ENCODE measurements at regions not wholly inside any gene's neighbourhood (a gene's known extent, or its start where the extent isn't known, plus 50 kb on each side); places are given as distances from the start of the nearest gene placed in this dataset.

DNA sequence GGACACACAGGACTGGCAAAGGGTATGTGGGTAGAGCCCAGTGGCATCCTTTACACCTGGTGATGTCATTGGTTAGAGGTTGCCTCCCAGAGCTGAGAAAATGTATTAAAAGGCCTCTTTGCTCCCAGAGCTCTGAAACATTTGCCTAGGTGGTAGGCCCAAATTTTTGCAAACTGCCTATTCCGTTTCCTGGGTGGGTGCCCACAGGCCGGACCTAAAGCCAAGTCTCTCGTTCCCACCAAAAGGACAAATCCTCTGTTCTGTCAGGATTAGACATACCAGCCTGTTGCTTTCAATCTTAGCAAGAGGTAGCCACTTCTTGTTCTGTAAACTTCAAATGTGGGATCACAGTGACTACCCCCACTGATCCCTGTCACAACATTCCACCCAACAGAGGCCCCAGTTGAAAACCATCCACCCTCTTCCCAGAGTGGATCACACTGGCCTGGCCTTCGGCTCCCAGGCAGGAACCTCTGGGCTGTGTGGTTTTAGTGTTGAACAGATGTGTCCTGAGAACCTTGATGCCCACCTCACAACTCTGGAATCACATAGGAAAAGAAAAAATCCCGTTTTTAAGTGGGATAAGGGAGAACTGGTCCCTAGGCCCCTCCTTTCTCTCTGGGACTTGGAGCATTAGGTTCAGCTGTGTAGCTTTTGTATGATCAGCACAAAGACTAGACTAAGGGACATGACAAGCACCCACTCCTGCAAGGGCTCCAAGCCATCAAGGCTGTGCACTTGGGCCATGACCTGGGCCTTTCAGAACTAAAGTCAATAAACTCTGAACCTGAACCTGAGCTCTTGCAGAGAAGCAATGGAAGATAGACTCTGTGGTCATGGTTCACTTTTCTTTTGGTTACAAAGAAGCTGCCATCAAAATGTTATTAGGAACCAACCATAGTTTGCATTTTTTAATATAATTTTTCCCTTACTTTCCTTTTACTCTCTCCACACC is 211.3 kb downstream of the CYP26B1 start:
- no peak for DNase-seq (ENCODE audit: low read depth)

DNA sequence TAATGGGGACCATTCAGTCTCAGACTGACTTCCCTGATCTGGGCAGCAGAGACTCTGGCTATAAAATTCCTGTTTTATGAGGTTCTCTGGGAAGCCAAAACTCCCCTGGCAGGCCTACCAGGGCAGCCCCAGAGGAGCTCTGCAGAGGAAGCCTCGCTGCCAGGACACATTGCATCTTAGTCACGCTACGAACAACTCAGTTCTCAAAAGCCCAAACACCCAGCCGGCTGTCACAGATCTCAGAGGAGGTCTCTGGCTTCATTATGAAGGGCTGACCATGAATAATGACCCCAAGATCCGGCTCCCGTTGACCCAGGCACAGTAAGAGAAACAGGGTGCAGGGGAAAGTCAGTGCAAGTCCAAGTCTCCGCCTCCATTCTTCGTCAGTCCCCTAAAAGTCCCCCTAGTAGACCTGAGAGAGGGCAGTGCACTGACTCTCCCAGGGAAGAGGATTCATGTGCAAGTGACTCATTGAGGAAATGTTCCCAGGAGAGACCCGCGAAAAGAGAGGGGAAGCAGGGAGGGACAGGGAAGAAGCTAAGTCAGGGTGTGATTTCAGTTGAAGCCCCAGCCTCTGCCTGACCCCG is 212.3 kb downstream of the CYP26B1 start:
- DNase-seq (ENCODE audit: low read depth) = no peak

GRCh38 chr2:71934595-71935261 is 212.9 kb downstream of the CYP26B1 start:
- no peak for DNase-seq (ENCODE audit: low read depth)

DNA sequence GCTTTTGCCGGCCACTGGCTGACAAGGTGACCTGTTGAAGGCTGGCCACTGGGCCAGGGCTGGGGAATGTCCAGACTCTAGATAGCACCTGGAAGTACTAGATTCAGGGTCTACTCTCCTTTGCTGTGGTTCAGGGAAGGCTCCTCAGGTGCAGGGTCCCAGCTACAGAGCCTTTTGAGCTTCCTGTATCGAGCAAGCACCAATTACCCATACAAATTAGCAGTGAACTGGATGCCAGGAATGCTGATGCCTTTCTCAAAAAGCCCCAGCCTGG is 213.4 kb downstream of the CYP26B1 start:
- DNase-seq (ENCODE audit: low read depth) = no peak

GRCh38 chr2:71933467-71934319 is 214.0 kb downstream of the CYP26B1 start:
- no peak for DNase-seq (ENCODE audit: low read depth)

- no peak for DNase-seq (ENCODE audit: low read depth)
Measured at GRCh38 chr2:71932780-71933466, 214.7 kb downstream of the CYP26B1 start.

- DNase-seq (ENCODE audit: low read depth) = no peak
Measured at GRCh38 chr2:71932037-71932779, 215.5 kb downstream of the CYP26B1 start.

- no peak for DNase-seq (ENCODE audit: low read depth)
Measured at GRCh38 chr2:71930049-71930681, 217.5 kb downstream of the CYP26B1 start.

- no peak for DNase-seq (ENCODE audit: low read depth)
Measured at GRCh38 chr2:71929482-71929772, 218.2 kb downstream of the CYP26B1 start.

DNA sequence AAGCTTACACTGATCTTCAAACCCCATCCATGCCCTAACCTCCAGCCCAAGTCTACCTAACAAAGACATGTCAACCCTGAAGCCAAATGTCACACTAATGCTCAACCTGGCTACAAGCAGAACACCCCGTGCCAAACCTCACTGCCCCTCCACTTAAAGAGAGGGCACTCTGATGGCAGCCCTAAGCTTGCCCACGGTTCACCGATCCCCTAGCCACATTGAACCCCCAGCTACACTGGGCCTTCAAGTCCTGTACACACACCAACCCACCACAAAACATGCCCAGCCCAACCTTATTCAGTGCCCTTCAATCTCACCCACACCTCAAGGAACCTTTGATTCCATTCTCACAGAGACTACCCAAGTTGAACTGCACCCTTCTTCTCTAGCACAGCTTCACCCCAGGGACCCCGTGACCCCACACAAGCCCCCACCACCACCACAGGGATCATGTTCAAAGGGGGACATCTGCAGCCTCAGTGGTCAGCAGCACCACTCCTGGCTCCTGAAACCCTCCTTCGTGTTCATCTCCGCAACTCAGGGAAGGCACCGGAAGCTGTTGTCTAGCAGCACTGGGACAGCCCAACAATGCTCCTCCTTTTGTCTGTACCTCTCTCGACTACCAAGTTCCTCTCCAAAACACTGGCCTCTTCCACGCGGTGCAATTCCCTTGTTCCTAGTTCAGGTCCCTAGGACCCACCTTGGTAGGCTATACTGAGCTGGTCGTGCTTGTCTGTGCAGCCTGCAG is 218.8 kb downstream of the CYP26B1 start:
- no peak for DNase-seq (ENCODE audit: low read depth)

DNA sequence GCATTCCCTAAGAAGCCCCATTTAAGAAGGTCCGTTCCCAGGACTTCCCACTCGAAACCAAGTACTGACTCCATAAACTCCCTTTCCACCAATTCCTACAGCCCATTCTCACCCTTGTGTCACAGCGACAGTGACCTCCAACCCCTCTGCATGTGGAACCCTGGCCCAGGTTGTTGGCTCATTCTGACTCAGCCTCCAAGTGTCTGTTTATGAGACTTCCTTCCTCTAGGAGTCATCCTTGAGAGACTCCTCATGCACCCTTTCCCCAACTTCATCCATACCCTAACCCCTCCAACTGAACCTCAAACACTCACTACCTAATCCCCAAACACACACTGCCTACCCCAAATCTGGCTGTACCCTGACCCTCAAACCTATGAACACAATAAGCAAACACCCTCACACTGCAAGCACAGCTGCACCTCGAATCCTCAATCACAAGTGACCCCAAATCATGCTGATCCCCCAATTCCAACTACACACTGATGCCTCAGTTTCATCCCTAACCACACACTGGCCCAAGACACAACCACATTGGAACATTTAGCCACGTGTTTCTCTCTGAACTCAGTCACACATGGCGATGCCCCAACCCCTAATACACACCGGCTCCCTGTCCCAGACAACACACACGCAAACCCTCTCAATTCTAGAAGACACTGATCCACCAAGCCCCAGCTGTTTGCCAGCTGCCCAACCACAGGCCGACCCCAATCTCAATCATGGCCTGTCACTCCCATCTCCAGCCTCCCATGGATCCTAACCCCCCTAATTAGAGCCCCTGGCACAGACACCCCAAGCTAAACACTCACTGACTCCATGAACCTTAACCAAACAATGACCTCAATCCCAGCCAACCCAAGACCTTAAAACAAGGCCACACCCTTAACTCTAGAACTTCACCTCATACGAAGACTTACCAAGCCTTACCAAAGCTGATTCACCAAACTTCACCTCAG is 219.6 kb downstream of the CYP26B1 start:
- no peak for DNase-seq (ENCODE audit: low read depth)

GRCh38 chr2:71926876-71927756 is 220.5 kb downstream of the CYP26B1 start:
- no peak for DNase-seq (ENCODE audit: low read depth)

GRCh38 chr2:71926089-71926447 is 221.6 kb downstream of the CYP26B1 start:
- no peak for DNase-seq (ENCODE audit: low read depth)

DNA sequence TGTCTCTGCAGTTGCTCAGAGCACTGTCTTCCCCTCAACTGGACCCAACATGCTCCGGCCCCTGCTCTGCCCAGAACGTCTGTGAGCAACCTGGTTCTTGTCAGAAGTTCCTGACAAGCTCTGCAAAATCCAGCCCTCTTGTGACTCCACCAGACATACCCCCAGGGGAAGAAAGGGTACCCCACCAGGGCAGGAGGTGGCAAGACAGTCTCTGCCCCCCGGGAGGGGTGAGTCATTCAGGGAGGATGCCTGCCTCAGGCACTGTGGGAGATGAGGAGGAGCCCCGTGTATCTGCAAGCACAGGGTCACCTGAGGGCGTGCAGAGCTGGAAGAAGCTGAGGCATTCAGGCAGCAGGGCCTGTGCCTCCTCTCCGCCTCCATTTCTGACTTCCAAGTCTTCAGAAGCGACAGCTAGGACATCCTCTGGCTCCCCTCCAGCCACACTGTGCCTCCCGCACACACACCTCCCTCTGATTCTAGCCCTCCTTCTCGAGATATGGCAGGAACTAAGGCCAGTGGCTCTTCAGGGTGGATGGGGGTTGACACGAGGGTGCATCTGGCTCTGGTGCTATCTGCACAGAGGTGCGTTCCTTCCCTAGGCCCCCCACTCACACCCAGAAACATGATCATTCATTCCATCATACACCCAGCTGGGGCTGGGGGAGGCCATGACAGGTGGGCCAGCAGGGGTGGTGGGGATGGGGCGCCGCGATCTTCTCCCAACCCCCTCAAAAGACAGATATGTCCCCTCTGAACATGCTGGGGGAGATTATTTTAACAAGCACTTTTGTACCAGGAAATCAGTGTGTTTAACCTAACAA is 222.2 kb downstream of the CYP26B1 start:
- DNase-seq (ENCODE audit: low read depth) = no peak

DNA sequence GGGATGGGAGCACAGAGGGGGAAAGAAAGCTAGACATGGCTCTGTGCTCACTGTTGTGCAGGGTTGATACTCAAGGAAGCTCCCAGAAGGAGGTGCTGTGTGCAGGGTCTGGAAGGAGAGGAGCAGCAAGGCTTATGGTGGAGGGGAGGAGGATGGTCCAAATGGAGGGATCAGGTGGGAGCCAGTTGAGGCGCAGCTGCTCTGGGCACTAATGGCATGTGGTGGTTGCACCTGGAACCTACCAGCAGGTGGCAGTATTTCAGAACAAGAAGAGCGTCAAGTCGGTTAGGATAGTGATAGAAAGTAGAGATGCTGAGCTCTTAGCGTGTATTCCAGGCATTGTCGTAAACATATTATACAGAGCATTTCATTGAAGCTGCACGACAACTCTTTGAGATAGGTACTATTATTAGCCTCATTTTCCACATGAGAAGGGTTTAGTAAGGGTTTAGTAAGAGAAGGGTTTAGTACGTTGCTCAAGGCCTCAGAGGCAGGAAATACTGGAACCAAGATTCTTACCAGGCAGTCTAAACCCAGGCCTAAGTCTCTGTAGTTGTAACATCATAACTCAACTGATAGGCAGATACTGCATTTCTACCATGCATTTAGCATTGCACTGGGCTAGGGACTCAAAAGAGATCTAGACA is 223.7 kb downstream of the CYP26B1 start:
- no peak for DNase-seq (ENCODE audit: low read depth)

DNA sequence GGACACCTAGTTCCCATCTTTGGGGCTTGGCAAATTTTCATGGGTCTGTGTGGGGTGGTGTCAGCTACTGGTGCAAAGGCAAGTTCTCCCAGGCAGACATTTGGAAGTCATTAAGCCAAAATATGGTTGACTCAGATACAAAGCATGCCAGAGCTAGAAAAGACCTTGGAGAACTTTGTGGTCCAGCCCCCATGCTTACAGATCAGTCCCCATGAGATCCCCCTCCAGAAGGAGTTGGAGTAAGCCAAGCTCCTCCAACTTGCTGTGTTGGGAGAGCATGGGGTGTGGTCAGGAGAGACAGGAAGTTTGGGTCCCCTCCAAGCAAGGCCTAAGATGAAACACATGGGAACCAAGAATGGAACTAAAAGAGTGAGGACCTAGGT is 224.5 kb downstream of the CYP26B1 start:
- DNase-seq (ENCODE audit: low read depth) = peak; percentile 34

Measured in HS-5 (cell line).